Lung microvascular endothelial cell (primary cell): ENCODE measurements at regions not wholly inside any gene's neighbourhood (a gene's known extent, or its start where the extent isn't known, plus 50 kb on each side); places are given as distances from the start of the nearest gene placed in this dataset.
"Not testable (repeated sequence)": the region's sequence is repeated elsewhere in the genome, so short reads cannot be mapped to it uniquely, and the experiment has no call there.

Experiments
- DNase-seq, 2 donors: peaks; one replicate each; pipeline versions ENCODE4 v3.0.0 to v3.0.0-alpha.2; 2010; ENCODE audit warnings: low read depth in 2 of 2

DNA sequence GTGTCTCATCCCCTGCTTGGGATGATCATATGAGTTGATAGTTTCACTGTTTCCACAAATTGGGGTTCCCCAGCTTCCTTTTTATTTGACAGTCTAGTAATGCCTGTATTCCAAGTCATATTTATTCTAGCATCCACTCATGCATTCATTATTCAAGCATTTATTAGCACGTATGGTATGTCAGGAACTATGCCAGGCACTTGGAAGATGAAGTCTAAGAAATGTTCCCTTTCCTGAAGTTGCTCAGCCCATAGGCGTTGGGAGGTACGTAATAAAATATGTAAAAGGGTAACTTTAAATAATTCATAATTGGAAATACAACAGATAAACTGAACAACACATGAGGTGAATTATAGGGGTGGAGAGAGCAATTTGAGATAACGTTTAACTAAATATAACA lies 338.0 kb upstream of the MAF start:
- DNase-seq, result no peak

GRCh38 chr16:79937671-79938070 lies 337.1 kb upstream of the MAF start:
- not testable (repeated sequence) for DNase-seq

GRCh38 chr16:79933603-79934002 lies 333.1 kb upstream of the MAF start:
- no peak for DNase-seq

GRCh38 chr16:79932572-79932971 lies 332.0 kb upstream of the MAF start:
- no peak for DNase-seq

- peak in 1 of 2 donors; percentile 50 for DNase-seq
Observed at GRCh38 chr16:79931721-79932120, 331.2 kb upstream of the MAF start.

- no peak for DNase-seq
Observed at GRCh38 chr16:79929260-79929965, 328.9 kb upstream of the MAF start.

GRCh38 chr16:79928142-79928873 lies 327.8 kb upstream of the MAF start:
- DNase-seq, result no peak

DNA sequence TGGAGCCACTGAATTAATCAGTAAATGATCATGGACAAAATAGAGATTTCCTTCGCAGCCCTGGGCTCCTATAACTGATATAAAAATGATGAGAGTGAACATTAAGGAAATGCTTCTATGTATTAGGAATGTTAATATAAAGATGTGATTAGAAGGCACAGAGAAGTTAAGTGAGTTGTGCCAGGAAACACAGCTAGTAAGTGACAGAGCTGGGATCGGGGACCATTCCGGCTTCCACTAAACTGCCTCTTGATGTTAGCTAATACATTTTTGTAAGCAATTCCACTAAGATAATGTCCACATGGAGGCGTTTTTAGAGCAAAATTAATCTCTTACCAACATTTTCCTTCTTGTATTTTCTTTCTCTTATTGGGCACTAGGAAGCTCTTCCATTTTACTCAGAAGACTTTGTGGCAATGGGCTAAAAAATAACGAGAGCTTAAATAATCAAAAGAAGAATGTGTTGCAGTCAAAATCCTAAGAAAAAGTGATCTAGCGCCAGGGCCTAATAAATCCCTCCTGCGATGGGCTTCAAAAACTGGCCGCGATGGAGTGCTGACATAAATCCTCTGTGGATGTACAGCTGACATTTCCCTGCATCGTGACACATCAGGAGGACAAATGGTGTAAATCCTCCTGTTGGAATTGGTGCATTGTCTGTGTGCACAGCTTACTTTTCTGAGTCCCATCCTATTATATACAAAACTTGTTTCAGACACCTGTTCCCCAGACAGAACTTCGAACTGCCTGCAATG lies 326.1 kb upstream of the MAF start:
- no peak for DNase-seq

- DNase-seq, result no peak
Observed at GRCh38 chr16:79923431-79923830, 322.9 kb upstream of the MAF start.

- no peak for DNase-seq
Observed at GRCh38 chr16:79920685-79921084, 320.1 kb upstream of the MAF start.

- DNase-seq, result no peak
Observed at GRCh38 chr16:79918916-79919315, 318.4 kb upstream of the MAF start.

GRCh38 chr16:79915761-79916160 lies 315.2 kb upstream of the MAF start:
- DNase-seq, result no peak

DNA sequence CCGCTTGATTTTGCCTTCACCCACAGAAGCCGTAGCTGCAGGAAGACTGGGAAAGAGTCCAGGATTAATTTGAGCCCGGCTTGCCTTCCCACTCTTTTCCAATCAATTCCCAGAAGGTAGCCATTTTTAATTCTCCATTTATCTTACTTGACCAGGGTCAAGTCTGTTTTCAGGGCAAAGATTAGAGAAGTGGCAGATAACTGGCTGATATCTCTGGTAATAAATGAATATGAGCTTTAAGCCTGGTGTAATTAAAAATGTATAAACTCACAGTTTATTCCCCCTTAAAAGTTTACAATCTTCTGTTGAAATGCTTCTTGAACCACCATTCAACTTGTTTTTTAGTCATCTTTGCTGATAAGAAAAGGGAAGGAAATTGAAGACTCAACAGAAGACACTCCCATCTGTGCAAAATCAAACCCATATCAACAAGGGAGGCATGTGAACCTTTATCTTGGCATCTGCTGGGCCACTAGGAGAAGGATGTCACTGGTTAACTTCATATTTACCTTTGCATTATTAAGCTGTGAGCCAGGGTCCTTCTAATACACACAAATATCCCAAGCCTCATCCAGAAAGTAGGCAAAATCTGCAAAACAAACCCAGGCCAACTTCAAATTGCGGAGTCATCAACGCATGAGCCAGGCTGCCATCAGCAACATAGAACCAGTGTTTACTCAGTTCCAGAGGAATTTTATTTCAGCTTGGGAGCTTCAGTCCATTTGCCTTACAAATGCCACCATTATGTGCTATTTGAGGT lies 314.6 kb upstream of the MAF start:
- no peak for DNase-seq

DNA sequence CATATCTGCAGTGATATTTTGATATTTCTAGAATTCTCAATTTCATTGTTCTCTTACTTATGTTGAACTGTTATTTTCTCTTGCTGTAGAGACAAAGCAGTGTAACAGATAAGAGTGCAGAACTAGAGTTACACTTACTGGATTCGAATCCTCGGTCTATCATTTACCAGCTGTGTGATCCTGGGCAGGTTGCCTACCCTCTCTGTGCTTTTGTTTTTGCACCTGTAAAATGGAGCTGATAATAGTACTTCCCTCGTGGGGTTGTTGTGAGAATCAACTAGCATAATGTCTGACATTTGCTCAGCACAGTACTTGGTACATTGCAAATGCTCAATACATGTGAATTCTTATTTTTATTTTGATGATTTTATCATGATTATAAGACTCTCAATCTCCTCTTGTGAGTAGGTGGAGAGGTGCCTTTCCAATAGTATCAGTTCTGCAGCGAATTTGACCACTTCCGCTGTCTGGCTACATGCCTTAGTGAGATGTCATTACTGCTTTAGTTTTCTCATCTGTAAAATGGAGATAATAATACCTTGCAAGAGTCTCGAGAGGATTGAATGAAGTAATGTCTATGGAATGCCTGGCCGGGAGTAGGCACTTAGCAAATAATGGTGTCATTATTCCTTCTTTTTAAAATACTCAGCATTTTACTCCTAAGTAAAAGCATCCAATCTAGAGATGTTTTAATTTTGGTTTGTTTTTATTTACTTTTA lies 312.2 kb upstream of the MAF start:
- DNase-seq, result no peak

DNA sequence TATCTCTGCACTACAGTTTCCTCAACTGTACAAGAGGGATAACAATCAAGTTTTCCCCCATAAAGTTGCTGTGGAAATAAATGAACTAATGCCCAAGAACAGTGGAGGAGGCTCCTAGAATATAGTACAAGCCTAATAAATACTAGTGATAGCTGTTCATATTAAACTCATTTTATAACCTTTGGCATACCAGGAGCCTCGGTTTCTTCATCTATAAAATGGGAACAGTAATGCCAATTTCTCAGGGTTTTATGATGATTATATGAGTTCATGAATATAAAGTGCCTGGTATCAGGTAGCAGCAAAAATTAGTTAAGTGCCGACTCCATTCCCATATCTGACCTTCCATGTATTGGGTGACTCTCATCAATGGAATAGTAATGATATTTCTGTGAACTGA lies 311.1 kb upstream of the MAF start:
- no peak for DNase-seq

DNA sequence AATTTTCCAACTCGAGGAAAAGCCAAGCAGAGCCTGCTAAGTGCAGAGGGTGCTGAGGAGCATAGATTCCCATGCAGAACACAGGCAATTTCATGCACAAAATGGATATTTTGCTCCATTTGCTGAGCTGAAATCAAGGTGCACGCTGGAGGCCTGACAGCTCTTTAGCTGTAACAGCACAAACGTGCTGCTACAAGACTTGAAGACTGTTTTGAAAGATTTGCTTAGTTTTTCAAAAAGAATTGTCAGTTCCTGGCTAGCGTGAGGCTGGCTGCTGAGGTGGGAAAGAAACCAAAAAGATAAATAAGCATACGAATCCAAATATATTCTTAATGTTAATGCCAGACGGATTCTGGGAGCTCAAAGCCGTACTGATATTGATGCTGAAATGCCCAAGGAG lies 309.0 kb upstream of the MAF start:
- no peak for DNase-seq

GRCh38 chr16:79903471-79903870 lies 302.9 kb upstream of the MAF start:
- no peak for DNase-seq

DNA sequence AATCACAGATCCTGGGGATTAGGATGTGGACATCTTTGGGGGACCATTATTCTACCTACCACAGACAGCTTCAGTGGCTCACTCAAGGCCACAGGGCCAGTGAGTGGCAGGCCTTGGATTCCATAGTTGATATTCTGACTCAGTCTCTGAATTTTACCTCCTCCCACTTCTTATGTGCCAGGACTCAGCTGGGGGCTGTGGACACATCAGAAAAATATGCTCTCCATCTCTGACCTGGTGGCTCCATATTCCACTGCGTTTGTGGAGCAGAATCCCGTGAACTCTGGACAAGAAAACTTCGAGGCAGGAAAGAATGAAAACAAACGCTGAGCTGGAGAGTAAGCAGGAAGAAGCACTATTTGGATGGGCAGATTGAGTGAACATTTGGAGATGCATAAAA lies 301.8 kb upstream of the MAF start:
- DNase-seq, result no peak

- DNase-seq, result no peak
Observed at GRCh38 chr16:79901522-79901921, 301.0 kb upstream of the MAF start.

DNA sequence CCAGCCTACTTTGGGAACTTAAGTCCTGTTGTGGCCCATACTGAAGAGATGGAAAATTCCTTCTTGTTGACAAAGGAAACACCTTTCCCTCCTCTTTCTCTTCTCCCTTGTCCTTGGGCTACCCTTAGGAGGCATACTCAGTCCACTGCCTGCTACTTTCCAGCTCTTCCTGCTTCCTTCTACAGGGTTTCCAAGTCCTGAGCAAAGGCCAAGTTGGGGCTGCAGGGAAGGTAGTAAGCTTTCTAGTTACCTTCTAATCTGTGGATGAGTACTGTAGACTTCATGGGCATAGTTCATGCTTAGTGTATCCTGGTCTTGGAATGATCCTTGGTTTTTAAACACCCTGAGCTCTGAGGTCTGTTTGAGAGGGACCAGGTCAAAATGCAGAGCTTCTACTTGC lies 299.2 kb upstream of the MAF start:
- DNase-seq, result no peak

- DNase-seq, result no peak
Observed at GRCh38 chr16:79899316-79899715, 298.8 kb upstream of the MAF start.
